ENCODE measurements at regions not wholly inside any gene's neighbourhood (a gene's known extent, or its start where the extent isn't known, plus 50 kb on each side); places are given as distances from the start of the nearest gene placed in this dataset.

DNA sequence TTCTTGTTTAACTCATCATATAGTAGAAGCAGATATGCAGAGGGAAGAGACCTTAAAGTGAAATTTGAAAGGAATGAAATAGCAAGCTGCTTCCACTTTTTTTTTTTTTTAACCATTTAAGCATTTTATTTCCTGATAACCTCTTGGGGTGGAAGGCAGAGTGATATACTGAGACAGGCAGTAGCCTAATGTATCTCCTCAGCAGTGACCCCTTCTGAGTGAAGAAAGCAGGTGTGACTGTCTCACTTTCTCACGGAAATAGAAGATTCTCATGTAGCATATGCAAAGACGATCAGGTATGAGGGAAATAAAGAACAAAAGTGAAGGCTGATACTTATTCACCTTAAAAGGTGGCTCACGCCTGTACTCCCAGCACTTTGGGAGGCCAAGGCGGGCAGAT lies 187.1 kb upstream of the STXBP5 start:
- Histone ChIP-seq H3K4me1 (no peaks in the 10 kb centered on the region), H3K9me3 (no peaks in the 10 kb centered on the region), H3K4me3 (no peak overlapping the region), H3K27ac (no peak overlapping the region), H3K27me3 (no peaks in the 10 kb centered on the region), H3K9ac (ENCODE audit: low read depth in 2 of 2, low read length in 2 of 2) (no peak overlapping the region), H3K36me3 (no peaks in the 10 kb centered on the region)
- TF ChIP-seq, protein P1, sequence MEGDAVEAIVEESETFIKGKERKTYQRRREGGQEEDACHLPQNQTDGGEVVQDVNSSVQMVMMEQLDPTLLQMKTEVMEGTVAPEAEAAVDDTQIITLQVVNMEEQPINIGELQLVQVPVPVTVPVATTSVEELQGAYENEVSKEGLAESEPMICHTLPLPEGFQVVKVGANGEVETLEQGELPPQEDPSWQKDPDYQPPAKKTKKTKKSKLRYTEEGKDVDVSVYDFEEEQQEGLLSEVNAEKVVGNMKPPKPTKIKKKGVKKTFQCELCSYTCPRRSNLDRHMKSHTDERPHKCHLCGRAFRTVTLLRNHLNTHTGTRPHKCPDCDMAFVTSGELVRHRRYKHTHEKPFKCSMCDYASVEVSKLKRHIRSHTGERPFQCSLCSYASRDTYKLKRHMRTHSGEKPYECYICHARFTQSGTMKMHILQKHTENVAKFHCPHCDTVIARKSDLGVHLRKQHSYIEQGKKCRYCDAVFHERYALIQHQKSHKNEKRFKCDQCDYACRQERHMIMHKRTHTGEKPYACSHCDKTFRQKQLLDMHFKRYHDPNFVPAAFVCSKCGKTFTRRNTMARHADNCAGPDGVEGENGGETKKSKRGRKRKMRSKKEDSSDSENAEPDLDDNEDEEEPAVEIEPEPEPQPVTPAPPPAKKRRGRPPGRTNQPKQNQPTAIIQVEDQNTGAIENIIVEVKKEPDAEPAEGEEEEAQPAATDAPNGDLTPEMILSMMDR (IDR thresholded peaks at IDR 0.05) = no peak
- intact Hi-C loops (cut with DNase I) = no loop called here
- DNase-seq = no peak

DNA sequence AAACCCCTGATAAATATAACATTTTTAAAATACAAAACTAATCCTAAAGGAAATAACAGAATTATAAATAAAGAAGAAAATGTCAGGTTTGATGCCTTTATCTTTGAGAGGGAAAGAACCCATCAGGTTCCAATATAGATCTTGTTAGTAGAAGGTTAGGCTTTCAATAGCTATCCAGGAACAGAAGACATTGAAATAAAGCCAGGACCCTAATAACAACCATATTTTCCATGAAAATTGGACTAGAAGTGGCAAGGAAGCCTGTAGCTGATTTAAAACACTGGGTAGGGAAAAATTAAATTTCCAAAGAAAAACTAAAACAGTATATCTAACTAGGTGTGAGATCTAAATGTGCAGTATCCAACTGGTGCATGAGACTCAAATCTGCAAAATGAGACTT lies 185.2 kb upstream of the STXBP5 start:
- TF ChIP-seq, protein P1 (IDR thresholded peaks at IDR 0.05) = no peak
- H3K9ac ChIP-seq (ENCODE audit: low read depth in 2 of 2, low read length in 2 of 2) = no peak overlapping the region
- no peaks in the 10 kb centered on the region for H3K9me3 ChIP-seq
- no peak for DNase-seq
- no peak overlapping the region for H3K27ac ChIP-seq
- H3K4me3 ChIP-seq = no peak overlapping the region
- intact Hi-C loops (cut with DNase I) = no loop called here
- no peaks in the 10 kb centered on the region for H3K4me1 ChIP-seq
- H3K36me3 ChIP-seq = no peaks in the 10 kb centered on the region
- H3K27me3 ChIP-seq = no peaks in the 10 kb centered on the region

DNA sequence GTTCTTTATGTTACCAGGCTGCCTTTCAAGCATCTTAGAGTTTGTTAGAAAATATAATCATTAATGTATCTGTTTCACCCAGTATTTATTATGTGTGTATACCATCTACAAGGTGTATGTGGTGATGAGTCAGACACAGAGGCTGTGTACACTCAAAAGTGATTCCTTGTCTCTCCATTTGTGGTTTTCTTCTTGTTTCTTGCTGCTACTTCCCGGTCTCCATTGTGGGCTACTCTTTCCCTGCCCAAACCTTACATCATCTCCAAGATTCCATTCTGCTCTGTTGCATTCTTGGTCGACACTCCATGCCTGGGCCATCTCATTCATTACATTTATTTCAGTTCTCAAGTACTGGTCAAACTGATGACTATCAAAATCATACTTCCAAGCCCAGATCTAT lies 182.2 kb upstream of the STXBP5 start:
- Histone ChIP-seq H3K27ac (no peak overlapping the region), H3K27me3 (no peaks in the 10 kb centered on the region), H3K9me3 (no peaks in the 10 kb centered on the region), H3K4me3 (no peak overlapping the region), H3K4me1 (no peaks in the 10 kb centered on the region), H3K9ac (ENCODE audit: low read depth in 2 of 2, low read length in 2 of 2) (no peak overlapping the region), H3K36me3 (no peaks in the 10 kb centered on the region)
- no peak for DNase-seq
- intact Hi-C loops (cut with DNase I) = no loop called here
- TF ChIP-seq, protein P1 (IDR thresholded peaks at IDR 0.05) = no peak

DNA sequence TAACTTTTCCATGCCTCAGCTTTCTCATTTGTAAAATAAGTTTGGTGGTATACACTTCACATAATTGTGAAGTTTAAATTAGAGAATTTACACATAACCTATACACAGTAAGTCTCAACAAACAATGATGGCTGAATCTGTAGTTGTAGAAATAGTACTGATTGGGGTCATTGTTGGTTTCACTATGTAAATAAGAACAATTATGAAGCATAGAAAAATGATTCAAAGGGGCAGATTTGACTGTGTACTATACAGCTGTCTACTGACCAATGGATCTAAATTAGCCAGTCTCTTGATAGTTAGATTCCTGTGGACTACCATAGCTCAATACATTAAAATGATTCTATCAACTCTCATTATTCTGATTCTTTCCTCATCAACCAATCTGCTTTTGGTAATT lies 181.1 kb upstream of the STXBP5 start:
- no peak for DNase-seq
- H3K27ac ChIP-seq = no peak overlapping the region
- intact Hi-C loops (cut with DNase I) = no loop called here

DNA sequence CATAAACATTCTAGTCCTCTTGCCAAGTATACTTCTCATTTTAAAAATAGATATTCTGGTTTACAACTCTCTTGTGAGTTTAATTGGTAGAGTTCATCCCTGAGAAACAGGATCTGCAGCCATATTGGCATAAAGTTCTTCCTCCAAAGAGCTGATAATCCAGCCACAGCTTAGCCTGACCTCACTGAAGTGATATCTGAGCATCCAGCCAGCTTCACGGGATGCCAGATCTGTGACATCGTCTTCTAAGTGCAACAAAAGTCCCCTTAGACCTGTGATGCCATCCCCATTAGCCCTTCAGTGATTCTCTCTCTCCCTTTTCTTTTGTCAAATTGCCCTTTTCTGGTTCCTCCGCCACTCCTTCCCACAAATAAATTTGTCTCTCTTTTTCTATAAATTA lies 180.6 kb upstream of the STXBP5 start:
- Histone ChIP-seq H3K4me1 (no peaks in the 10 kb centered on the region), H3K36me3 (no peaks in the 10 kb centered on the region), H3K27ac (no peak overlapping the region), H3K4me3 (no peak overlapping the region), H3K9me3 (no peaks in the 10 kb centered on the region), H3K27me3 (no peaks in the 10 kb centered on the region), H3K9ac (ENCODE audit: low read depth in 2 of 2, low read length in 2 of 2) (no peak overlapping the region)
- TF ChIP-seq, protein P1 (IDR thresholded peaks at IDR 0.05) = no peak
- intact Hi-C loops (cut with DNase I) = no loop called here
- no peak for DNase-seq

More for the DNA sequence above, 181.1 kb upstream of the STXBP5 start:
- H3K9me3 ChIP-seq = no peaks in the 10 kb centered on the region
- no peak overlapping the region for H3K9ac ChIP-seq (ENCODE audit: low read depth in 2 of 2, low read length in 2 of 2)
- H3K4me1 ChIP-seq = no peaks in the 10 kb centered on the region
- H3K4me3 ChIP-seq = no peak overlapping the region
- no peaks in the 10 kb centered on the region for H3K27me3 ChIP-seq
- TF ChIP-seq, protein P1 (IDR thresholded peaks at IDR 0.05) = no peak
- H3K36me3 ChIP-seq = no peaks in the 10 kb centered on the region

DNA sequence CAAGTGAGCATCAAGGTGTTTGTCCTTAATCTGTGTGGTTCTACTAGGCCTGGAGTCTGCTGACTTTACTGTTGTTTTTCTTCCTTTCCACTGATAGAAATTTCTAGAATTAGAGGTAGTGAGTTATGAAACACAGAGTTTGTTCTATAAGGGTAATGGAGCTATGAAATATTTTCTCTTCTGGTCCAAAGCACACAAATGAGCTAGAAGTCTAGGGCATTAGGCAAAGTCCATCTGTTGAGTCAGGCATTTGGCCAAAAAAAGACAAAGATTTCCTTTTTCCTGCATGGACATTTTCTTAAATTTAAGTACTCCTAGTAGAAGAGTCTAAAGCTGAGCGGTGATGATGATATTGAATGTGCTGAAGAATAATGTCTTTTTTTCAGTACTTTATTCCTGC lies 174.3 kb upstream of the STXBP5 start:
- Histone ChIP-seq H3K4me1 (no peaks in the 10 kb centered on the region), H3K9me3 (no peaks in the 10 kb centered on the region), H3K9ac (ENCODE audit: low read depth in 2 of 2, low read length in 2 of 2) (no peak overlapping the region), H3K27me3 (no peaks in the 10 kb centered on the region), H3K27ac (no peak overlapping the region), H3K4me3 (no peak overlapping the region), H3K36me3 (no peaks in the 10 kb centered on the region)
- intact Hi-C loops (cut with DNase I) = no loop called here
- TF ChIP-seq, protein P1 (IDR thresholded peaks at IDR 0.05) = no peak
- DNase-seq = no peak
